ENCODE measurements at regions not wholly inside any gene's neighbourhood (a gene's known extent, or its start where the extent isn't known, plus 50 kb on each side); places are given as distances from the start of the nearest gene placed in this dataset.

DNA sequence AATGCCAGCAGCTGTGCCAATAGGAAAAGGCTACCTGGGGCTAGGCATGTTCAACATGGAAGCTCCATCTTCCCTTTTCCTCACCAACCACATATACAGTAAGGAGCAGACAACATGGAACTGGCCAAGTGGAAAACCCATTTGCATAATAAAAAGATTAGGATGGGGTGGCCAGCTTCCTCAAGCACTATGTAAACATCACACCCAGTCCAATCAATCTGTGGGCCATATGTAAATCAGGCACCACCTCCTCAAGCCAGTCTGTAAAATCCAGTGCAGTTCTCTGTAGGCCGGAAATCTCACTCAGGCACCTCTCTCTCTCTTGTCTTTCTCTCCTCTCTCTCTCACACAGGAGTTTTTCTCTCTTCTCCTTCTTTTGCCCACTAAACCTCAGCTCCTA is 360.2 kb upstream of the GRIA1 start:
- TF ChIP-seq, protein P1, sequence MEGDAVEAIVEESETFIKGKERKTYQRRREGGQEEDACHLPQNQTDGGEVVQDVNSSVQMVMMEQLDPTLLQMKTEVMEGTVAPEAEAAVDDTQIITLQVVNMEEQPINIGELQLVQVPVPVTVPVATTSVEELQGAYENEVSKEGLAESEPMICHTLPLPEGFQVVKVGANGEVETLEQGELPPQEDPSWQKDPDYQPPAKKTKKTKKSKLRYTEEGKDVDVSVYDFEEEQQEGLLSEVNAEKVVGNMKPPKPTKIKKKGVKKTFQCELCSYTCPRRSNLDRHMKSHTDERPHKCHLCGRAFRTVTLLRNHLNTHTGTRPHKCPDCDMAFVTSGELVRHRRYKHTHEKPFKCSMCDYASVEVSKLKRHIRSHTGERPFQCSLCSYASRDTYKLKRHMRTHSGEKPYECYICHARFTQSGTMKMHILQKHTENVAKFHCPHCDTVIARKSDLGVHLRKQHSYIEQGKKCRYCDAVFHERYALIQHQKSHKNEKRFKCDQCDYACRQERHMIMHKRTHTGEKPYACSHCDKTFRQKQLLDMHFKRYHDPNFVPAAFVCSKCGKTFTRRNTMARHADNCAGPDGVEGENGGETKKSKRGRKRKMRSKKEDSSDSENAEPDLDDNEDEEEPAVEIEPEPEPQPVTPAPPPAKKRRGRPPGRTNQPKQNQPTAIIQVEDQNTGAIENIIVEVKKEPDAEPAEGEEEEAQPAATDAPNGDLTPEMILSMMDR (IDR thresholded peaks at IDR 0.05; ENCODE audit: insufficient read depth, low read depth, low read length, missing control alignments) = no peak
- no peak overlapping the region for H3K4me3 ChIP-seq (ENCODE audit: low read depth, low read length)
- no peak for DNase-seq (ENCODE audit: low read depth)

DNA sequence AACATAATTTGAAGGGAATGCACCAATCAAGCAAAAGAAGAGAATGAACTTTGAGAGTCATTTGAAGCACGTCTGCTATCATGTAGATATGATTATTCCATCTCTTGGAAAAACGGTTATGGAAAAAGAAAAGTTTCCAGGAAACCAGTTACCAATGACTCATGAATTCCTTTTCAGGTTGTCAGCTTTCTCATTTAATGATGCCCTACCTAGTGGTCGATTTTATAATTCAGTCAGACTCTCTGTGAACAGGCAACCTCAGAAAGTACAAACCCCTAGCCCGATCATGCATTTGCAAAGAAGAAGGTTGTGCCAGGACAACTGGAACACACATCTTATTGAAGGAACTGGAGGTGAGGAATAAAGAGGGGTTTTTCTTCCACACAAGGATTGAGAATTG is 355.1 kb upstream of the GRIA1 start:
- TF ChIP-seq, protein P1 (IDR thresholded peaks at IDR 0.05; ENCODE audit: insufficient read depth, low read depth, low read length, missing control alignments) = no peak
- no peak overlapping the region for H3K4me3 ChIP-seq (ENCODE audit: low read depth, low read length)
- no peak for DNase-seq (ENCODE audit: low read depth)

DNA sequence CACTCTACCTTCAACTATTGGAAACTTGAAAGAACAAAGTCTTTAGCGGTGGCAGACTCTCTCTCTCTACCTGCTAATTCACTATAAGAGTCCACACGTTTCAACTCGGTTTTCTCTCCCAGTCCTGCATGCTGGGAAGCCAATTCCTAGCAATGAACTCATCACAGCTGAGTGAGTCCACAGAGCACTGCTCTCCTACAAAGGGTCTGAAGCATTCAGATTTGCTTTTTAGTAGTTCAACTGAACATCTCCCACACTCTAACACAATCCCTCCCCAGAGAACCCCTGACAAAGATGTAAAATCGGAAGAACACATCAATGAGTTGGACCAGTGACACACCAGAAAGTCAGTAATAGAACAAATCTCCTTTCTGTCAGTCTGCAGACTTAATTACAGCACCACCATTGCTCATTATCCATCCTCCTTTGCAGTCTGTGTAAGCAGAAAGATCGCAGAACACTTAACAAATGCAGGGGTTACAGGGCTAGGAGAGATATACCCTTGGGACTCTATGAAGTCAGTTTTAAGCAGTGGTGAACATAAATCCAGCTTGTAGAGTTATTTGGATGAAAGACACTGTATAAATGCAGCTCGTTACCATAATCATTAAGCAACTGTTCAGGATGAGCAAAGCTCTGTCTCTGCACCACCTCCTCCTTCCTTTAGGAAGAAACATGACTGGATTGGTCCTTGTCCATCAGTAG is 353.4 kb upstream of the GRIA1 start:
- no peak overlapping the region for H3K4me3 ChIP-seq (ENCODE audit: low read depth, low read length)
- DNase-seq (ENCODE audit: low read depth) = no peak
- TF ChIP-seq, protein P1 (IDR thresholded peaks at IDR 0.05; ENCODE audit: insufficient read depth, low read depth, low read length, missing control alignments) = no peak

DNA sequence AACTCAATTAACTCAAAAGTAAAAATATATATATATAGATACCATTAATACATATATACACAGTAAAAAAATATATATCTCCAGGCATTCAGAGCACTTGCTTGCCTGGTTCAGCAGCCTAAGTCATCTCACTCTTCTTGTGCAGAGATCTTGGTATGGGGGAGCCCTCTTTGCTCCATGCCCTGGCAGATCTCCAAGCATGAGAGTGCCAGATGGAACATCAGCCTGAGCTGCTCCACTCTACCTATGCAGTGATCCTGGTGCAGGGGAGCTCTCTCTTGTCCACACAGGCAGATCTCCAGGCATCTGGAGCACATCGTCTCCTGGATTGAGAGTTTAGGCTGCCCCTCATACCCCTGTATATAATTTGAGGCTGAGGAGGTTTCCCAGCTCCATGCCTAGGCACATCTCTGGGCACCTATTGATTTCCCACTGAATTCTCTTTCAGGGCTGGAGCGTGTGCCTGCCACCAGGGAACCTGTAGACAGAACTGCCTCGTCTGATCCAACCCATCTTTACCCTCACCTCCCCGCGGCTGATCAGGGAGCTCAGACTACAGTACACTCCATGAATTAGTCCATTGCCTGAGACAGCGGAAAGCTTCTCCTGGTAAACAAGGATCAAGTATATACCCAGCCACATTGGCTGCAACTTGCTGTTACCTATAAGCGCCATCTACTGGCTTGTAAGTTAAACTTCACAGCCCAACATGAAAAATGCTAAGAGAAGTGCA is 342.4 kb upstream of the GRIA1 start:
- H3K4me3 ChIP-seq (ENCODE audit: low read depth, low read length) = no peak overlapping the region
- peak; percentile 45 for DNase-seq (ENCODE audit: low read depth)
- TF ChIP-seq, protein P1 (IDR thresholded peaks at IDR 0.05; ENCODE audit: insufficient read depth, low read depth, low read length, missing control alignments) = peak; percentile 64

DNA sequence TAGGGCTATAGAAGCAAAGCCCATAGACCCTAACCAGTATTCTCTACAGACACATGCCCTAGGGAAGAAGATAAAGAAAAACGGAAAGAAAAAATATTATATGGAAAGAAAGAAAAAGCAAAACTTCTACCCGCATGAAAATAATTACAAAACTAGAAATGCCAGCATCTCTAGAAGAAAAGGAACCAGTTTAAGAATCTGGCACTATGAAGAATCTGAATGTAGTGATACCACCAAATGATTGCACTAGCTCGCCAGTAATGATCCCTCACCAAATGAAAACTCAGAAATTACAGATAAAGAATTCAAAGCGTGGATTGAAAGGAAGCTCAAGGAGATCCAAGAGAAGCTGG is 341.9 kb upstream of the GRIA1 start:
- no peak overlapping the region for H3K4me3 ChIP-seq (ENCODE audit: low read depth, low read length)
- TF ChIP-seq, protein P1 (IDR thresholded peaks at IDR 0.05; ENCODE audit: insufficient read depth, low read depth, low read length, missing control alignments) = no peak
- no peak for DNase-seq (ENCODE audit: low read depth)

DNA sequence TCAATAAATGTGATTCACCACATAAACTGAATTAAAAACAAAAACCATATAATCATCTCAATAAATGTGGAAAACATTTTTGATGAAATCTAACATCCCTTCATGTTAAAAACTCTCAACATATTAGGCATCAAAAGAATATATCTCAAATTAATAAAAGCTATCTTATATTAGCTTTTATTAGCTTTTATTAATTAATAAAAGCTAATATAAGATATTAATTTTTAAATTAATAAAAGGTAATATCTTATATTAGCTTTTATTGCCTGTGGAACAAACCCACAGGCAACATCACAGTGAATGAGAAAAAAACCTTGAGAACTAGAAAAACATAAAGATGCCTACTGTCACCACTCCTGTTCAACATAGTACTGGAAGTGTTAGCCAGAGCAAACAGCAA is 338.9 kb upstream of the GRIA1 start:
- DNase-seq (ENCODE audit: low read depth) = no peak
- TF ChIP-seq, protein P1 (IDR thresholded peaks at IDR 0.05; ENCODE audit: insufficient read depth, low read depth, low read length, missing control alignments) = no peak
- H3K4me3 ChIP-seq (ENCODE audit: low read depth, low read length) = no peak overlapping the region

Data from GM12865 (cell line).